H1 (cell line): ENCODE measurements at regions not wholly inside any gene's neighbourhood (a gene's known extent, or its start where the extent isn't known, plus 50 kb on each side); places are given as distances from the start of the nearest gene placed in this dataset.

Experiments
- KDM4A ChIP-seq: IDR thresholded peaks from one replicate; pipeline ENCODE4 v1.7.1; 2012; ENCODE audit warnings: low read depth, mild to moderate bottlenecking, moderate library complexity, low read length, inconsistent platforms; ENCODE audit not compliant: severe bottlenecking
- RAD21 ChIP-seq, 2 experiments: IDR thresholded peaks in 1 of 2; conservative IDR thresholded peaks in 1 of 2; 2 replicates each; pipeline ENCODE4 v1.6.1; 2011; ENCODE audit warnings: low read depth in 2 of 2, low read length in 2 of 2, improper control_type of control experiment in 1 of 2, inconsistent platforms in 1 of 2, mild to moderate bottlenecking in 1 of 2, moderate library complexity in 1 of 2

DNA sequence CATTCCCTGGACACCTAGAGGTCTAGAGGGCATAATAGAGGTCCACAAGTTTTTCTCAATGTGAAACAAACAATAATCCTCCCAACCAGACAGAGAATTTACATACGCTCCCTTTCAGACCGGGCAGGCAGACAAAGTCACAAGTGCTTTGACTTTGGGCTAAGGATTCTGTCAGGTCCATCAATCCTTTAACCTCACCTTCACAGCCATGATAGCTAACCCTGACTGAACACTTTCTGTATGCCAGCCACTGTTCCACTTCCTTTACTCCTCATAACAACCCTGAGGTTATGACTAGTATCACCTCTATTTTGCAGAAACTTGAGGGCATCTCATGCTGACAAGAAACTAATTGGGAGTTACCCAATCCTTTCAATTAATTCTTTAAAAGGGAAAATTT, 118.8 kb upstream of the AFF2 start (continued):
- TF ChIP-seq RAD21 (IDR thresholded peaks at IDR 0.05 in 1 of 2, conservative IDR thresholded peaks at IDR 0.05 in 1 of 2; ENCODE audit: low read depth in 2 of 2, low read length in 2 of 2) = no peak
- no peak for TF ChIP-seq KDM4A
- TF ChIP-seq, all 59 proteins: peak for 0
